GM23248 (cell line): ENCODE measurements at regions not wholly inside any gene's neighbourhood (a gene's known extent, or its start where the extent isn't known, plus 50 kb on each side); places are given as distances from the start of the nearest gene placed in this dataset.

Experiments used
- DNase-seq: peaks from one replicate; pipeline ENCODE4 v3.0.0-alpha.2; 2015
- H2AFZ ChIP-seq: fragments of 200-600 bp; sonication (generic); 2 replicates; pipeline ENCODE4 v1.6.1; 2016; ENCODE audit warnings: antibody characterized with exemption
- H3F3A ChIP-seq: fragments of 200-600 bp; sonication (generic); 2 replicates; pipeline ENCODE4 v1.6.1; 2016; ENCODE audit warnings: mild to moderate bottlenecking, antibody characterized with exemption, mixed run types; ENCODE audit not compliant: insufficient read depth
- H3K27ac ChIP-seq: fragments of 200-600 bp; sonication (generic); 2 replicates; pipeline ENCODE4 v1.5.1; 2016; ENCODE audit warnings: mild to moderate bottlenecking
- H3K27me3 ChIP-seq: fragments of 200-600 bp; sonication (generic); replicated peaks from 2 replicates; pipeline ENCODE4 v1.6.1; 2016; ENCODE audit warnings: mild to moderate bottlenecking; ENCODE audit not compliant: insufficient read depth
- H3K36me3 ChIP-seq: fragments of 200-600 bp; sonication (generic); 2 replicates; pipeline ENCODE4 v1.6.1; 2016; ENCODE audit warnings: low read depth, mild to moderate bottlenecking
- H3K4me1 ChIP-seq: fragments of 200-600 bp; sonication (generic); 2 replicates; pipeline ENCODE4 v1.6.1; 2016; ENCODE audit warnings: mild to moderate bottlenecking; ENCODE audit not compliant: insufficient read depth
- H3K4me2 ChIP-seq: fragments of 200-600 bp; sonication (generic); one replicate; pipeline ENCODE4 v1.6.1; 2016; ENCODE audit warnings: mild to moderate bottlenecking; ENCODE audit not compliant: unreplicated experiment
- H3K4me3 ChIP-seq: fragments of 200-600 bp; sonication (generic); 2 replicates; pipeline ENCODE4 v1.5.1; 2016; ENCODE audit warnings: mild to moderate bottlenecking
- H3K79me2 ChIP-seq: fragments of 200-600 bp; sonication (generic); 2 replicates; pipeline ENCODE4 v1.6.1; 2016; ENCODE audit warnings: mild to moderate bottlenecking; ENCODE audit not compliant: insufficient read depth
- H3K9ac ChIP-seq: fragments of 200-600 bp; sonication (generic); 2 replicates; pipeline ENCODE4 v1.6.1; 2016; ENCODE audit warnings: mild to moderate bottlenecking
- H3K9me2 ChIP-seq: fragments of 200-600 bp; sonication (generic); 2 replicates; pipeline ENCODE4 v1.6.1; 2016; ENCODE audit warnings: mixed run types, mild to moderate bottlenecking, moderate library complexity; ENCODE audit not compliant: insufficient read depth
- H3K9me3 ChIP-seq: fragments of 200-600 bp; sonication (generic); one replicate; pipeline ENCODE4 v1.6.1; 2017; ENCODE audit warnings: low read depth
- H4K20me1 ChIP-seq: fragments of 200-600 bp; sonication (generic); 2 replicates; pipeline ENCODE4 v1.6.0; 2016; ENCODE audit not compliant: insufficient read depth
- EZH2 ChIP-seq: fragments of 200-600 bp; sonication (generic); IDR thresholded peaks from 2 replicates; pipeline ENCODE4 v1.6.1; 2018; ENCODE audit warnings: antibody characterized with exemption, mild to moderate bottlenecking; ENCODE audit not compliant: insufficient read depth, poor library complexity, severe bottlenecking
- EZH2phosphoT487 ChIP-seq: fragments of 200-600 bp; sonication (generic); IDR thresholded peaks from 2 replicates; pipeline ENCODE4 v1.6.1; 2018; ENCODE audit warnings: antibody characterized with exemption, moderate library complexity, mild to moderate bottlenecking, low read depth; ENCODE audit not compliant: insufficient read depth
- WGBS, 2 experiments: methylation state at CpG; one replicate each; pipeline ENCODE4 v1.1.6; 2015 to 2017; ENCODE audit warnings: low lambda C conversion rate in 2 of 2, low coverage in 1 of 2; ENCODE audit errors: missing lambda C conversion rate in 2 of 2; 5-methylcytosine and 5-hydroxymethylcytosine counted together
- in situ Hi-C: fragments of 300-500 bp; cut with MboI; formaldehyde crosslinking; loops from 2 replicates; pipeline ENCODE4 v1.15.0; 2020

DNA sequence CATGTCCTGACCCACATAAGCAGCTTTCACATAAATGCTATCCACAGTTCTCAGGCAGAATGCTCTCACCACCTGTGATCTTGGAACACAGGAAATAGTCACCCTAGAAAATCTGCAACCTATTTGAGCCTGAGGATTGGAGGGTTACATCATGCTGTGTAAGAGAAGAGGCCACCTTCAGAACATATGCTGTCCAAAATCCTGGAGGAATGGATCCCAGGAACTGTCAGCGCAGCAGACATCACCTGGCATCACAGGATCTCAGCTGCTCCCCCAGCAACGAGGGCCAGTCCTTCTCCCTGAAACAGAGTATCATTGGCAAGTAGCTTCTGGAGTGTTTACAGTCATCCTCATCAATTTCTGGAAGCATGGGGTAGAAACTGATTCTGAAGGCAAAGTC is 63.2 kb upstream of the LTA4H start:
- Histone ChIP-seq H3K36me3 (no peaks in the 10 kb centered on the region), H3K27ac (no peak overlapping the region), H3K9me2 (no peaks in the 10 kb centered on the region), H3K79me2 (no peaks in the 10 kb centered on the region), H4K20me1 (no peaks in the 10 kb centered on the region), H3K4me1 (no peaks in the 10 kb centered on the region), H2AFZ (no peak overlapping the region), H3F3A (no peaks in the 10 kb centered on the region), H3K9ac (no peak overlapping the region), H3K9me3 (no peaks in the 10 kb centered on the region), H3K4me2 (no peak overlapping the region), H3K4me3 (no peak overlapping the region), H3K27me3 (no peaks in the 10 kb centered on the region)
- in situ Hi-C loops: no loop called here
- no peak for DNase-seq
- TF ChIP-seq EZH2phosphoT487 (no peak), EZH2 (no peak)
- 35 to 37% methylated on average over 2 of the region's 2 CpGs for WGBS, 2 experiments

DNA sequence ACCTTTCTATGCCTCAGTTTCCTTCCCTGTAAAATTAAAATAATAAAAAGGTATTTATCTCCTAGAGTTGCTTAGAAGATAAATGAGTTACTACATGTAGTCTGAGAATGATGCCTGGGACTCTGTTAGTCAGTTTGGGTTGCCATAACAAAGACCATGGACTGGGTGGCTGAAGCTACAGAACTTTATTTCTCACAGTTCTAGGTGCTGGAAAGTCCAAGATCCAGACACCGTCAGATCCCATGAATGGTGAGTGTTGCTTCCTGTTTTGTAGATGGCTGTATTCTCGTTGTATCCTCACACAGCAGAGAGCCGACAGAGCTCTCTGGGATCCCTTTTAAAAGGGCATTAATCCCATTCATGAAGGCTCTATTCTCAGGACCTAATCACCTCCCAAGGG is 64.0 kb upstream of the LTA4H start:
- no peak overlapping the region for H2AFZ ChIP-seq
- H3K27ac ChIP-seq: no peak overlapping the region
- no peaks in the 10 kb centered on the region for H3K79me2 ChIP-seq
- H3K9me3 ChIP-seq: no peaks in the 10 kb centered on the region
- TF ChIP-seq EZH2phosphoT487 (no peak), EZH2 (no peak)
- H4K20me1 ChIP-seq: no peaks in the 10 kb centered on the region
- no peak overlapping the region for H3K4me2 ChIP-seq
- H3K36me3 ChIP-seq: no peaks in the 10 kb centered on the region
- in situ Hi-C loops: no loop called here
- no peak for DNase-seq
- no peak overlapping the region for H3K4me3 ChIP-seq
- no peak overlapping the region for H3K9ac ChIP-seq
- 91 to 92% methylated on average over 3 of the region's 3 CpGs for WGBS, 2 experiments
- no peaks in the 10 kb centered on the region for H3K4me1 ChIP-seq
- H3F3A ChIP-seq: no peaks in the 10 kb centered on the region
- no peaks in the 10 kb centered on the region for H3K27me3 ChIP-seq
- no peaks in the 10 kb centered on the region for H3K9me2 ChIP-seq

DNA sequence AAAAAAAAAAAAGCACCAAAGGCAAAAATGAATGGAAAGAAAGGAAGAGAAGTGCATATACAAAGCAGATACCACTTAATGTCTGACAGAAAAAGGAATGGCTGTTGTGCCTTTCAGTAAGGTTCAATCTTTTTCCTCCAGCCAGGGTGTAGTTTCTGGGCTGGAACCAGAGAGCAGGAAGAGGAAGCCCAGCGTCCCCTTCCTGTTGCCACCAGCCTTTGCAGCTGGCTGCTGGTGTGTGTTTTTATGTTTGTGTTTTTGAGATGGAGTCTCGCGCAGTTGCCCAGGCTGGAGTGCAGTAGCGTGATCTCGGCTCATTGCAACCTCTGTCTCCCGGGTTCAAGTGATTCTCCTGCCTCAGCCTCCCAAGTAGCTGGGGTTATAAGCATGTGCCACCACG is 64.6 kb upstream of the LTA4H start:
- H3K9me3 ChIP-seq: no peaks in the 10 kb centered on the region
- no peak overlapping the region for H3K9ac ChIP-seq
- no peaks in the 10 kb centered on the region for H3K79me2 ChIP-seq
- 79 to 86% methylated on average over 7 of the region's 7 CpGs for WGBS, 2 experiments
- no peaks in the 10 kb centered on the region for H3F3A ChIP-seq
- in situ Hi-C loops: no loop called here
- DNase-seq: no peak
- no peaks in the 10 kb centered on the region for H3K9me2 ChIP-seq
- no peak overlapping the region for H3K4me3 ChIP-seq
- H3K4me1 ChIP-seq: no peaks in the 10 kb centered on the region
- TF ChIP-seq EZH2phosphoT487 (no peak), EZH2 (no peak)
- no peaks in the 10 kb centered on the region for H3K27me3 ChIP-seq
- no peaks in the 10 kb centered on the region for H4K20me1 ChIP-seq
- no peaks in the 10 kb centered on the region for H3K36me3 ChIP-seq
- no peak overlapping the region for H2AFZ ChIP-seq
- H3K4me2 ChIP-seq: no peak overlapping the region
- no peak overlapping the region for H3K27ac ChIP-seq

DNA sequence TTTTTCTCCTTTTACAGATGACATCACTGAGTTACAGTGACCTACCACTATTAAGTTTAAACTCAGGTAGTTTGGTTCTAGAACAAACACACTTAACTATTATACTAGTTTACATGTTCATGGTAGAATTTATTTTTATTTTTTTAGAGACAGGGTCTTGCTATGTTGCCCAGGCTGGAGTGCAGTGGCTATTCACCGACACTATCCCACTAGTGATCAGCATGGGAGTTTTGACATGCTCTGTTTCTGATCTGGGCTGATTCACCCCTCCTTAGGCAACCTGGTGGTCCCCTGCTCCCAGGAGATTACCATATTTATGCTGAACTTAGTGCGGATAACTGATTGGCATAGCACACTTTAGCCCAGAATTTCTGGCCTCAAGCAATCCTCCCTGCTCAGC is 66.4 kb upstream of the LTA4H start:
- WGBS, 2 experiments: 89 to 94% methylated on average over 2 of the region's 2 CpGs
- TF ChIP-seq EZH2phosphoT487: no peak
- no peak for TF ChIP-seq EZH2
- Histone ChIP-seq H3K9me3 (no peaks in the 10 kb centered on the region), H3K27ac (no peak overlapping the region), H3K36me3 (no peaks in the 10 kb centered on the region), H3K9me2 (no peaks in the 10 kb centered on the region), H3K4me2 (no peak overlapping the region), H3K27me3 (no peaks in the 10 kb centered on the region), H4K20me1 (no peaks in the 10 kb centered on the region), H3K9ac (no peak overlapping the region), H3K4me3 (no peak overlapping the region), H3K79me2 (no peaks in the 10 kb centered on the region), H2AFZ (no peak overlapping the region), H3F3A (no peaks in the 10 kb centered on the region), H3K4me1 (no peaks in the 10 kb centered on the region)
- in situ Hi-C loops: no loop called here
- no peak for DNase-seq

DNA sequence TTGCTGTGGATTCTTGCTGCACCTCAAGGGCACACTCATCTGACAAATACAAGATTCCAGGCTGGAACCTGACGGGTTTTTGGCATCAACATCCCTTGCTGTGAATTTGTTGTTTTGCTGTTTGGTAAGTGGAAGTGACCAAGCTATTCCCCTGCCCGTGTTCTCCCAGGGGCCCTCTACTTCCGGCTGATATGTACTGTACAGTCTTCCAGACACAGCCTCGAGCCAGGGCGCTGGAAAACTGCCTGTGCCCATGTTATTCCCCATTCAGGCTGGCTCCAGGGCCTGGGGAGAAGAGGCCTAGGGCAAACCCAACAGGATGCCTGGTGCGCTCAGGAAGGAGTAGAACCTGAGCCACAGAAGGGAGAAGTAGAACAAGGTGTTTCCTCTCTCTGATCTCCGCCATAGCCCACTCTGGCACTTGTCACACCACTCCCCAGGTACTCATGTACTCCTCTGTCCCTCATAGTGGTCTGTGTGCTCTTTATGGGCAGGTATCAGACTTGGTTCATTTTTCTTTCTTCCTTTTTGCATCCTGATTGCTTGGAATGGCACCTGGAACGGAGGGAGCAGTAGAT is 67.8 kb upstream of the LTA4H start:
- H3K9me3 ChIP-seq: no peaks in the 10 kb centered on the region
- no peaks in the 10 kb centered on the region for H3K4me1 ChIP-seq
- no peaks in the 10 kb centered on the region for H3K27me3 ChIP-seq
- no peak overlapping the region for H3K4me3 ChIP-seq
- H3K36me3 ChIP-seq: no peaks in the 10 kb centered on the region
- no peak overlapping the region for H3K4me2 ChIP-seq
- WGBS, 2 experiments: 68 to 69% methylated on average over 8 of the region's 8 CpGs
- H3K9me2 ChIP-seq: no peaks in the 10 kb centered on the region
- no peak overlapping the region for H3K9ac ChIP-seq
- H3K27ac ChIP-seq: no peak overlapping the region
- H3F3A ChIP-seq: no peaks in the 10 kb centered on the region
- no peaks in the 10 kb centered on the region for H4K20me1 ChIP-seq
- no peak overlapping the region for H2AFZ ChIP-seq
- in situ Hi-C loops: no loop called here
- TF ChIP-seq EZH2phosphoT487 (no peak), EZH2 (no peak)
- no peak for DNase-seq
- no peaks in the 10 kb centered on the region for H3K79me2 ChIP-seq
